Ishikawa (cell line): ENCODE measurements at regions not wholly inside any gene's neighbourhood (a gene's known extent, or its start where the extent isn't known, plus 50 kb on each side); places are given as distances from the start of the nearest gene placed in this dataset.

Experiments used
- CREB1 ChIP-seq: IDR thresholded peaks from 2 replicates; pipeline ENCODE4 v1.6.1; 2012; ENCODE audit warnings: low read depth
- EP300 ChIP-seq: IDR thresholded peaks from 2 replicates; pipeline ENCODE4 v1.6.1; 2012; ENCODE audit warnings: borderline replicate concordance
- REST ChIP-seq: IDR thresholded peaks from 2 replicates; pipeline ENCODE4 v1.6.1; 2012; ENCODE audit warnings: low read depth, mild to moderate bottlenecking
- TCF12 ChIP-seq: IDR thresholded peaks from 2 replicates; pipeline ENCODE4 v1.6.1; 2012; ENCODE audit warnings: low read depth
- TEAD4 ChIP-seq: IDR thresholded peaks from 2 replicates; pipeline ENCODE4 v1.6.1; 2012
- TF ChIP-seq, protein P1 (sequence below): IDR thresholded peaks from 2 replicates; pipeline ENCODE4 v1.6.1; 2012

DNA sequence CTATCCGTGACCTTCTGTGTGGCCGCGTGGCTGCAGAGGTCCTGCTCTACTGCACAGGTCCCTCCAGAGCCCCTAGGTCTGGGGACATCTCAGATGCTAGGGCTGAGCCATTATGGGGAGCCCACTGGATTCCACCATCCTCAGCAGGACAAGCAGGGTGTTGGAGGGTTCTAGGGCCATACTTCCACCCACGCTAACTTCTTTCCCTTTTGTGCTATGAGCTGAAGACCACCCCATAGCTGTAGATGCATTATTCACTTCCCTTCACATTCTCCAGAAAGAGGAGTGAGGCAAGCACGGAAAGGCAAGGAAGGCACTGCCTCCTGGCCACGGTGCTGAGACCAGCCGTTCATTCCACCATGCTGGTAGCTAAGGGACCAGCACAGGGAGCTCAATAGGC is 149.5 kb upstream of the MYCN start:
- TF ChIP-seq CREB1 (no peak), TCF12 (no peak), REST (no peak), TEAD4 (no peak), EP300 (no peak)
- TF ChIP-seq, protein P1, sequence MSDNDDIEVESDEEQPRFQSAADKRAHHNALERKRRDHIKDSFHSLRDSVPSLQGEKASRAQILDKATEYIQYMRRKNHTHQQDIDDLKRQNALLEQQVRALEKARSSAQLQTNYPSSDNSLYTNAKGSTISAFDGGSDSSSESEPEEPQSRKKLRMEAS = no peak
